Gastrocnemius medialis (tissue), 4 donors: ENCODE measurements at regions not wholly inside any gene's neighbourhood (a gene's known extent, or its start where the extent isn't known, plus 50 kb on each side); places are given as distances from the start of the nearest gene placed in this dataset.

Experiments
- ATAC-seq, 2 donors: fragments of 150-250 bp; one replicate each; pipeline ENCODE4 v1.9.1; 2016
- DNase-seq, 2 donors: peaks; one replicate each; pipeline ENCODE4 v3.0.0-alpha.2; 2019
- H3K27ac ChIP-seq, 4 donors: fragments of 200-600 bp; sonication (generic); 1 replicate in 1 of 4; 2 replicates in 3 of 4; pipeline ENCODE4 v1.5.1; 2016 to 2018; ENCODE audit warnings: mild to moderate bottlenecking in 2 of 4, moderate library complexity in 1 of 4
- H3K27me3 ChIP-seq, 3 donors: fragments of 200-600 bp; sonication (generic) in 2 of 3; 1 replicate in 1 of 3; 2 replicates in 2 of 3; pipeline versions ENCODE4 v1.5.1 to v1.6.0; 2016 to 2019; ENCODE audit warnings: mild to moderate bottlenecking in 1 of 3, moderate library complexity in 1 of 3
- H3K36me3 ChIP-seq, 2 donors: fragments of 200-600 bp; sonication (generic) in 1 of 2; one replicate each; pipeline ENCODE4 v1.5.1; 2017 to 2018
- H3K4me1 ChIP-seq, 2 donors: fragments of 200-600 bp; sonication (generic) in 1 of 2; one replicate each; pipeline ENCODE4 v1.5.1; 2016 to 2017; ENCODE audit warnings: mild to moderate bottlenecking in 2 of 2
- H3K4me3 ChIP-seq, 4 donors: fragments of 200-600 bp; sonication (generic) in 3 of 4; 1 replicate in 1 of 4; 2 replicates in 3 of 4; pipeline ENCODE4 v1.5.1; 2016 to 2019; ENCODE audit warnings: mild to moderate bottlenecking in 2 of 4
- H3K9me3 ChIP-seq, 3 donors: fragments of 200-600 bp; sonication (generic) in 2 of 3; 1 replicate in 1 of 3; 2 replicates in 2 of 3; pipeline ENCODE4 v1.5.1; 2016 to 2019
- POLR2A ChIP-seq, 2 donors: fragments of 450-650 bp; IDR thresholded peaks; one replicate each; pipeline ENCODE4 v1.6.1; 2017; ENCODE audit warnings: antibody characterized with exemption in 2 of 2, mild to moderate bottlenecking in 2 of 2, moderate library complexity in 2 of 2
- in situ Hi-C, 4 donors: fragments of 200-750 bp; cut with MboI; loops; one replicate each; pipeline versions ENCODE4 v1.15.0 to v1.8.0; 2017; ENCODE audit warnings: low sequenced_read_pairs in 4 of 4
- intact Hi-C: fragments of 100-400 bp; cut with DNase I; formaldehyde crosslinking; loops from one replicate; pipeline ENCODE4 v1.15.1; 2023; ENCODE audit warnings: low total_unique reads
- TF ChIP-seq, protein P1 (sequence below), 5 experiments: fragments of 450-650 bp in 3 of 5; fragments of 200-600 bp in 2 of 5; sonication (generic) in 2 of 5; IDR thresholded peaks in 4 of 5; conservative IDR thresholded peaks in 1 of 5; 1 replicate in 4 of 5; 2 replicates in 1 of 5; pipeline ENCODE4 v1.5.1; 2016 to 2019; ENCODE audit warnings: antibody characterized with exemption in 5 of 5, mild to moderate bottlenecking in 3 of 5, moderate library complexity in 3 of 5

DNA sequence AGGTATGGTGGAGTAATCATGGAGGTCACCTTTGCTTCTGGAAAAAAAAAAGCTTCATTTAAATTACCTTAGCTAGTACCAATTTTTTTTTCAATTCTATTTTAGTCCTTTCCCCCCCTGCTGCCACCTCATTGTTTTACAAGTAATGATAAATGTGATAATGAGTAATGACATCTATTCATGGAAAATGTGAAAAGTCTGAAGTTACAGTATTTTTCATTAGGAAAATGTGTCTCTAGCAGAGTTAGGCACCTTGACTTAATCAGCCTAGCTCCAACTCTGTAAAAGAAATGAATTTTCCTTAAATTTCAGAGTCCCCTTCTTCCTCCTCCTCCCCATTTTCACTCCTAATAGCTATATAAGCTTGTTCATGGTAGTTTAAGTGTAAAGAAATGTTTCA lies 204.9 kb upstream of the USP25 start:
- intact Hi-C loops (no loop called here), in situ Hi-C loops (no loop called here)
- no peaks in the 10 kb centered on the region for H3K9me3 ChIP-seq
- ATAC-seq (no peak), DNase-seq (no peak)
- no peak overlapping the region for H3K27ac ChIP-seq
- H3K36me3 ChIP-seq: no peaks in the 10 kb centered on the region
- H3K4me1 ChIP-seq: no peaks in the 10 kb centered on the region
- H3K4me3 ChIP-seq: no peak overlapping the region
- H3K27me3 ChIP-seq: no peaks in the 10 kb centered on the region
- TF ChIP-seq POLR2A (IDR thresholded peaks at IDR 0.05): no peak
- TF ChIP-seq, protein P1, sequence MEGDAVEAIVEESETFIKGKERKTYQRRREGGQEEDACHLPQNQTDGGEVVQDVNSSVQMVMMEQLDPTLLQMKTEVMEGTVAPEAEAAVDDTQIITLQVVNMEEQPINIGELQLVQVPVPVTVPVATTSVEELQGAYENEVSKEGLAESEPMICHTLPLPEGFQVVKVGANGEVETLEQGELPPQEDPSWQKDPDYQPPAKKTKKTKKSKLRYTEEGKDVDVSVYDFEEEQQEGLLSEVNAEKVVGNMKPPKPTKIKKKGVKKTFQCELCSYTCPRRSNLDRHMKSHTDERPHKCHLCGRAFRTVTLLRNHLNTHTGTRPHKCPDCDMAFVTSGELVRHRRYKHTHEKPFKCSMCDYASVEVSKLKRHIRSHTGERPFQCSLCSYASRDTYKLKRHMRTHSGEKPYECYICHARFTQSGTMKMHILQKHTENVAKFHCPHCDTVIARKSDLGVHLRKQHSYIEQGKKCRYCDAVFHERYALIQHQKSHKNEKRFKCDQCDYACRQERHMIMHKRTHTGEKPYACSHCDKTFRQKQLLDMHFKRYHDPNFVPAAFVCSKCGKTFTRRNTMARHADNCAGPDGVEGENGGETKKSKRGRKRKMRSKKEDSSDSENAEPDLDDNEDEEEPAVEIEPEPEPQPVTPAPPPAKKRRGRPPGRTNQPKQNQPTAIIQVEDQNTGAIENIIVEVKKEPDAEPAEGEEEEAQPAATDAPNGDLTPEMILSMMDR (IDR thresholded peaks at IDR 0.05 in 4 of 5, conservative IDR thresholded peaks at IDR 0.05 in 1 of 5): no peak

DNA sequence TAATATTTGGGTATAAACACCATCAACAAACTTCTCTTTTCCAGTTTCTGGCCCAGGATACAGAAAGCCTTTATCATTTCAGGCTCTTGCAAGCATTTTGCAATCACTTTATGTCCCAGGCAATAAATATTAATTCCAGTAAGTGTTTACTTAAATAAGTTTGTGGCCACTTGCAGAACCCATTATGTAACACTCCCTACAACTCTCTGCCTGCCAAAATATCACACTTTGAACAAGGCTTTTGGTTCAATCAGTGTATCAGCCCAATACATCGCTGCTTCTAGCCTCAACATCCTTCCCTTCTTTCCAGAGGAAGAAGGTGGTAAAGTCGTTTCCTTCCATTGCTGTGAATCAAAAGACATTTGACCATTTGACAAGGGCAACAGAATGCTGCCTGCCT lies 203.0 kb upstream of the USP25 start:
- H3K27me3 ChIP-seq: no peaks in the 10 kb centered on the region

DNA sequence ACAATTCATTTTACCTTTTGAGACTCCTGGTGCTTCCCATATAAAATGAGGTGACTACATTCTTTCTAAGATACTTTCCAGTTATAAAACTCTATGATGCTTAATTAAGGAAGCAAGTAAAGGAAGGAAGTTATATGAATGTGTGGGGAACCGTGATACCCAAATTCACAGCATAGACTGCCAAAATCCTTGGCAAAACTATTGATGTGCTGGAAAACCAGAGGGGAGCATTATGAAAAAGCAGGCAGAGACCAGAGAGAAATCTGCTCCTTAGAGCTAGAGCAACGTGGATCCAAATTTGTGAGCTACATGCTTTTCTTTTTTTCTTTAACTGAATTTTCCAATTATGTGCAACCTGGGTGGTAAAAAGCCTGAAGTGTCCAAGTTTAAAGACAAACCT lies 201.4 kb upstream of the USP25 start:
- DNase-seq (no peak), ATAC-seq (no peak)
- no peak for TF ChIP-seq POLR2A (IDR thresholded peaks at IDR 0.05)
- TF ChIP-seq, protein P1 (IDR thresholded peaks at IDR 0.05 in 4 of 5, conservative IDR thresholded peaks at IDR 0.05 in 1 of 5): no peak
- no peaks in the 10 kb centered on the region for H3K9me3 ChIP-seq
- no peak overlapping the region for H3K4me3 ChIP-seq
- intact Hi-C loops: no loop called here
- no peak overlapping the region for H3K27ac ChIP-seq
- no peaks in the 10 kb centered on the region for H3K27me3 ChIP-seq
- H3K36me3 ChIP-seq: no peaks in the 10 kb centered on the region
- no peaks in the 10 kb centered on the region for H3K4me1 ChIP-seq
- in situ Hi-C loops: no loop called here

More for the DNA sequence above, 203.0 kb upstream of the USP25 start:
- no peak for DNase-seq
- in situ Hi-C loops: no loop called here
- Histone ChIP-seq H3K36me3 (no peaks in the 10 kb centered on the region), H3K4me1 (no peaks in the 10 kb centered on the region), H3K27ac (no peak overlapping the region), H3K9me3 (no peaks in the 10 kb centered on the region), H3K4me3 (no peak overlapping the region)
- TF ChIP-seq, protein P1 (IDR thresholded peaks at IDR 0.05 in 4 of 5, conservative IDR thresholded peaks at IDR 0.05 in 1 of 5): no peak
- no peak for TF ChIP-seq POLR2A (IDR thresholded peaks at IDR 0.05)
- intact Hi-C loops: no loop called here
- ATAC-seq: no peak

DNA sequence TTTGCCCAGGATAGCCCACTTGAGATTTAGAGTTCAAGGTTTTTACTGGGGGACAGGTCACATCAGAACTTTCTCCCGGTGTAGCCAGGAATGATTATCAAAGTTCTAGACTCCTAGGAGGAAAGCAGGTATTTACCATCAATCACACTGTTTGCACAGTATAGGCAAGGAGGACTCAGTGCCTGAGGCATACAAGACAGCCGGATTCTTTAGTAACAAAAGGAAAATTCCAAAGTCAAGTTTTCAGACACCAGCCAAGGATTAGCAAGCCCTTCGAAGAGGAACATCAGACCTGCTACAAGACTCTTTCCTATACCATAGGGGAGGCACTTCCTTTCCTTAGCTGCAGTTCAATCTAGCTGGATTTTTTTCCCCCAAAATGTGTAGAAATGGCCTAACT lies 197.8 kb upstream of the USP25 start:
- no peak for TF ChIP-seq POLR2A (IDR thresholded peaks at IDR 0.05)
- TF ChIP-seq, protein P1 (IDR thresholded peaks at IDR 0.05 in 4 of 5, conservative IDR thresholded peaks at IDR 0.05 in 1 of 5): no peak
- in situ Hi-C loops: no loop called here

DNA sequence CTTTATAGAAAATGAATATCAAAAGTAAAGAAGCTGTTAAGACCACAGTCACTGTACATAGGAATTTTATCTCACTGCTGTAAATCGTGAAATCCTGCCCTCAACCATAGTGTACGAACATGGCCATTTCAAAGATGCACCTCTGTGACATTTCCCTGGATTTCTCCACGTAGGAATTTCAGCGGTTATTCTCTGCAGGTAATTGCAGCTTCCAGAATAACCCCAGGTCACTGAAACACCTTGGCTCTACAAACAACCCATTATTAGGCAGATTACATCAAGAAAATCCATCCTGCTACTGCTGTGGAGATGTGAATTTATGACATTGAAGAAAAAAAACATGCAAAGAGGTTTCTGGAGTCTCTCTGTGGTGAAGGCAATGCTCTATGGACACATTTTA lies 196.2 kb upstream of the USP25 start:
- Histone ChIP-seq H3K9me3 (no peaks in the 10 kb centered on the region), H3K27me3 (no peaks in the 10 kb centered on the region), H3K4me3 (no peak overlapping the region), H3K36me3 (no peaks in the 10 kb centered on the region), H3K27ac (no peak overlapping the region), H3K4me1 (no peaks in the 10 kb centered on the region)
- no peak for DNase-seq
- intact Hi-C loops (no loop called here), in situ Hi-C loops (no loop called here)
- TF ChIP-seq, protein P1 (IDR thresholded peaks at IDR 0.05 in 4 of 5, conservative IDR thresholded peaks at IDR 0.05 in 1 of 5): no peak
- no peak for TF ChIP-seq POLR2A (IDR thresholded peaks at IDR 0.05)
- ATAC-seq: no peak

More for the DNA sequence above, 197.8 kb upstream of the USP25 start:
- H3K4me3 ChIP-seq: no peak overlapping the region
- intact Hi-C loops: no loop called here
- ATAC-seq (no peak), DNase-seq (no peak)
- no peaks in the 10 kb centered on the region for H3K36me3 ChIP-seq
- no peaks in the 10 kb centered on the region for H3K9me3 ChIP-seq
- H3K27ac ChIP-seq: no peak overlapping the region
- H3K4me1 ChIP-seq: no peaks in the 10 kb centered on the region
- H3K27me3 ChIP-seq: no peaks in the 10 kb centered on the region
